ENCODE measurements at regions not wholly inside any gene's neighbourhood (a gene's known extent, or its start where the extent isn't known, plus 50 kb on each side); places are given as distances from the start of the nearest gene placed in this dataset.

GRCh38 chr18:30527917-30528316 lies 514.6 kb downstream of the DSC3 start:
- DNase-seq (ENCODE audit: low spot score) = no peak

- no peak for DNase-seq (ENCODE audit: low spot score)
These were observed 515.3 kb downstream of the DSC3 start for GRCh38 chr18:30527226-30527625.

- DNase-seq (ENCODE audit: low spot score) = no peak
These were observed 520.1 kb downstream of the DSC3 start for GRCh38 chr18:30522288-30522929.

- DNase-seq (ENCODE audit: low spot score) = no peak
These were observed 528.5 kb downstream of the DSC3 start for GRCh38 chr18:30514059-30514458.

- DNase-seq (ENCODE audit: low spot score) = no peak
These were observed 529.7 kb downstream of the DSC3 start for GRCh38 chr18:30512872-30513271.

GRCh38 chr18:30510882-30511281 lies 531.7 kb downstream of the DSC3 start:
- no peak for DNase-seq (ENCODE audit: low spot score)

DNA sequence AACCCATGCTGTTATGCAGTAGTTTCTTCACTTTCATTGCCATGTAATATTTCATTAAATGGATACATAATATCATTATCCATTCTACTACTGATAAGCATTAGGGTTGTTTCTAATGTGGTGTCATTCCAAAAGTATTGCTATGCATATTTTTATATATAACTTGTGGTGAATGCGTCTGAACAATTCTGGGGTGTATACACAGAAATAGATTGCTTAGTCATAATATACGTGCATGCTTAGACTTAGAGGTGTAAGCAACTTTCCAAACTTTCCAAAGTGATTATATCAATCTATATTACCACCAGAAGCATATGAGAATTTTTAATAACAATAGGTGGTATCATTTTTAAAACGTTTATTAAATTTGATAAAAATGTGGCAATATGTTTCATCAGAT lies 540.9 kb downstream of the DSC3 start:
- no peak for DNase-seq (ENCODE audit: low spot score)

DNA sequence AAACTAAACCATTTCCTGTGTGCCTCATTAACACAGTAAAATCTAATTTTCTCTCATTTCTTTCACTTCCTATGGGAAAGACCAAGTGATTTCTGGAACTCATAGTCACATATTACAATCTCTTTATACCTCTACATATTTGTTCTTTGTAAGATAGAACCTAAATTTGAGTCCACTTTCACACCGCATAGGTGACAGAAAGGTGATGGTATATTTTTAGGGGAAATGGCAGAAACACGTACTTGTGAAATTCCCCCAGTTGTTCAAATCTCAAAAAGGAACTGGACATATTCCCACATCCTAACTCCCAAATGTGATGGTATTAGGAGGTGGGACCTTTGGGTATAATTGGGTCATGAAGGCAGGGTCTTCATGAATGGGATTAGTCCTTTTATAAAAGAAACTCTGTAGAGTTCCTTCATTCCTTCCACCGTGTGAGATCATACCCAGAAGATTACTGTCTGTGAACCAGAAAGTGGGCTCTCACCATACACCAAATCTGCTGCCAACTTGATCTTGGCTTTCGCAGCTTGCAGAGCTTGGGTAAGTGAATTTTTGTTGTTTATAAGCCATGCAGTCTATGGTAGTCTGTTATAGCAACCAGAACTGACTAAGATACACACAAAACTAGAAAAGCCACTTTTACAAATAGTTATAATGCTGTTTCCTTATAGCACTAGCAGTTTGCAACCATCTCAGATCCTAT lies 542.1 kb downstream of the DSC3 start:
- DNase-seq (ENCODE audit: low spot score) = no peak

DNA sequence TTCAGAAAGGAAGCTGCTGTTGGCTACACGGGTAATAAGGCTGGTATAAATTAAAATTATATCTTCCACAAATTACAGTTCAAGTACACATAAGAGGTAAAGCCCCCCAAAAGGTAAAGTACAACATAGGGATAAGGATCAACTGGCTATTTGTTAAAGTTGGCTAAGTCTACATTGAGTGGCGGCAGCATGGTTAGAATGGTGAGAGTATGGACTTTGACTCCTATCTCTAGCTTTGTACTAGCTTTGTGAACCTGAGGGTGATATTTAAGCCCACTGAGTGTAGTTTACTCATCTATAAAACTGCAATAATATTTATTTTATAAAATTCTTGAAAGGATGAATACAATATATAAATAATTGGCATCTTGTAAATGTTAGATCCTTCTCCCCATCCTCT lies 542.8 kb downstream of the DSC3 start:
- DNase-seq (ENCODE audit: low spot score) = no peak

GRCh38 chr18:30492552-30493129 lies 549.9 kb downstream of the DSC3 start:
- DNase-seq (ENCODE audit: low spot score) = no peak

DNA sequence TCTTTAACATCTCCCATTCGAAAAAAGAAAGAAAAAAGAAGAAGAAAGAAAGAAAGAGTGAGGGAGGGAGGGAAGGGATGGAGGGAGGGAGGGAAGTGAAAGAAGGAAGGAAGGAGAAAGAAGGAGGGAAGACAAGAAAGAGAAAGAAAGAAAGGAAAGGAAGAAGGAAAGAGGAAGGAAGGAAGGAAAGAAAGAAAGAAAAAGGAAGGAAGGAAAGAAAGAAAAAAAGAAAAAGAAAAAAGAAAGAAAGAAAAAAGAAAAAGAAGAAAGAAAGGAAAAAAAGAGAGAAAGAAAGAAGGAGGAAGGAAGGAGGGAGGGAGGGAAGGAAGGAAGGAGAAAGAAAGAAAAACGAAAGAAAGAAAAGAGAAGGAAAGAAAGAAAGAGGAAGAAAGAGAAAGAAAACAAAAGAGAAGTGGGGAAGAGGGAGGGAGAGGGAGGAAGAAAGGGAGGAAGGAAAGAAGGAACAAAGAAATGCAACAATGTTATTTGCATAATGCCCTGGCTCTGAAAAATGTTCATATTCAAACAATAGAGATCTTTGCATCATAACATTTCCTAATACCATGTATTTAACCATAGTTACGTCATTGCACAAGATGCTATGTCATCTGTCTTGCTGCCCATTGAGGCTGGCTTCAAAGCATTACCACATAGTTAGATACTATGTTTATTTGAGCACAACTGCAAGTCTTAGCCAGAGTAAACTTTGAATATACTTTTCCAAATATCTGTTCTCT lies 550.6 kb downstream of the DSC3 start:
- no peak for DNase-seq (ENCODE audit: low spot score)

GRCh38 chr18:30489890-30490643 lies 552.5 kb downstream of the DSC3 start:
- DNase-seq (ENCODE audit: low spot score) = no peak

DNA sequence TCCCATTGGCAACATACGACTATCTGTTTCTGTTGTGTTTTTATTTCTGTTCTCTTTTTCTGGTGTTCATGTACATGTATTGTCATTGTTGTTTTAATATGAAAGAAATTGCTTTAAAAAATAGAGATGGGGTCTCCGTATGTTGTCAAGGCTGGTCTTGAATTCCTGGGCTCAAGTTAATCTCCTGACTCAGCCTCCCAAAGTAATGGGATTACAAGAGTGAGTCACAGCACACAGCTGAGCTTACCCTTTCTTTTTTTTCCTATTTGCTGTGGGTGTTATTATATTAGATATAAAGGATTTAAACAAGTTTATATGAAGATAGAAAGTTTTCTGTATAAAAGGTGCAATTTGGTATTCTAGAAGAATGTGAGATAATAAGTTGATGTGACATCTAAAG lies 554.6 kb downstream of the DSC3 start:
- DNase-seq (ENCODE audit: low spot score) = no peak

GRCh38 chr18:30486856-30487255 lies 555.7 kb downstream of the DSC3 start:
- DNase-seq (ENCODE audit: low spot score) = no peak

- no peak for DNase-seq (ENCODE audit: low spot score)
These were observed 557.5 kb downstream of the DSC3 start for GRCh38 chr18:30485078-30485477.

DNA sequence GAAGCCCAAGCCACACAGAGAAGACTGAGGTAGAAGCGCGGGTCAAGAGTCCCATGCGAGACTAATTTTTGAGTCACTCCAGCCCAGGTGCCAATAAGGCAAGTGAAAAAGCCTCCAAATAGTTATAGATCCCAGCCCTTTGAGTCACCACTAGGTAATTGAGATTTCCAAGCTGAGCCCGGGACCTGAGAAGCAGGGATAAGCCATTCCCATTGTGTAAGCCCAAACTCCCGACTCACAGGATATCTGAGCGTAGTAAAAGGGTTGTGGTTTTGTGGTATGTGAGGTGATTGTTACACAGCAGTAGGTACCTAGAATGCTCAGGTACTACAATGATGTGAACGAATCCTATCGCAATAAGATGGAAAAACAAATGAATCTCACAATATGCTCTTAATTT lies 560.7 kb downstream of the DSC3 start:
- no peak for DNase-seq (ENCODE audit: low spot score)

DNA sequence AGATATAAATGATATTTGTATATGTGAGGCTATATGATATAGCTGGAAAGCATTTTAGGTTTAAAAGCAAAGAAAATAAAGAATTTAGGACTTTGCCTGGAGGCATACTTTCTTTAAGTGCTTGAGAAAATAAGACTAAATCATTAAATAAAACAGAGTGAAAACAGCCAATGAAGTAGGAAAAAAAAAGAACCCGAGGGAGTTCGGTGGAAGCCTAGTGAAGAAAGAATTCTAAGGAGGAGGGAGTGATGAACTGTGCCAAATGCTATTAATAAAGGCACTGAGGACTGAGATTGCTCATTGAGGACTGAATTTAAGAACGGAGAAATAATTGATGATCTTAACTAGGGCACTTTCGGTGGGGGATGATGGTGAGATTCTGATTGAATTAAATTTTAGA lies 573.5 kb downstream of the DSC3 start:
- DNase-seq (ENCODE audit: low spot score) = no peak

- no peak for DNase-seq (ENCODE audit: low spot score)
These were observed 577.4 kb downstream of the DSC3 start for GRCh38 chr18:30465096-30465495.

GRCh38 chr18:30457156-30457555 lies 585.4 kb downstream of the DSC3 start:
- DNase-seq (ENCODE audit: low spot score) = no peak

GRCh38 chr18:30455741-30456140 lies 586.8 kb downstream of the DSC3 start:
- no peak for DNase-seq (ENCODE audit: low spot score)

GRCh38 chr18:30454920-30455319 lies 587.6 kb downstream of the DSC3 start:
- DNase-seq (ENCODE audit: low spot score) = no peak

DNA sequence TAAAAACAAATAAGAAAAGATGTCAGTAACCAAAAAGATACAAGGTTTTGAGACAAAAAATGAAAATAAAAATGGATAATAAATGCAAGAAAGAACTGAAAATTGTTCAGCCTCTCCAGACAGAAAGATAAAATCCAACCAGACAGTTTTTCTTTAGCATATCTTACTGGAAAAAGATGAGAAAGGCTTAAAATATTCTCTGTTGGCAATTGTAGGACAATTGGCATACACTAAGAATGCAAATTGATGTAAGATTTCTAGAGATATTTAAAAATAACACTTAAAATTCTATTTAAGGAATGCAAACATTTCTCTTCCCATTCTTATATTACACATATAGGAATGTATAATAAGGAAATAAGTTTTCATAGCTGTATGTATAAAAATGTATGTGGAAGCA lies 590.6 kb downstream of the DSC3 start:
- DNase-seq (ENCODE audit: low spot score) = no peak
